ENCODE measurements at regions not wholly inside any gene's neighbourhood (a gene's known extent, or its start where the extent isn't known, plus 50 kb on each side); places are given as distances from the start of the nearest gene placed in this dataset.

DNA sequence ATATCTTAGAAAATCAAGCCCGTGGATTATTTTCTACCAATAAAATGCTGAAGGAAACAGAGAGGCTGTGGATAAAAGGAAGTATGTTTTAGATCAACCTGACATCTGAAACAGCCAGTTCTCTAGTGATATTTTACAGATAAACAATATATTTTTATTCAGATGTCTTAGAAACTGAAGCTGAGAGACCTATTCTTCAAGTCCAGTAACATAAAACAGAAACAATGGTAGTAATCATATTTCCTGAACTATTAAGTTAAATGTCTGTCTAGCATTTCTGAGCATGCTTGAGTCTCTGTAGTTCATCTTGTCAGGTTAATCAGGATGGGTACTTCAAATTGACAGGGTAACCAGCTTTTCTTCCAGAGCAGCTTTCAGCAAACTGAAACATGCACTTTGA, 449.6 kb upstream of the TOM1L1 start:
- Histone ChIP-seq H3K36me3 (ENCODE audit: control insufficient read depth in 1 of 2, insufficient read depth in 2 of 2, low read length in 2 of 2) (no peaks in the 10 kb centered on the region), H3K27me3 (ENCODE audit: insufficient read depth, low read length) (no peaks in the 10 kb centered on the region), H4K20me1 (ENCODE audit: insufficient read depth) (no peaks in the 10 kb centered on the region), H3K4me2 (ENCODE audit: low read length) (no peak overlapping the region), H2AFZ (ENCODE audit: low read depth, low read length, poor library complexity, severe bottlenecking) (no peak overlapping the region), H3K4me1 (ENCODE audit: control insufficient read depth in 1 of 2, insufficient read depth in 2 of 2, low read length in 2 of 2) (no peaks in the 10 kb centered on the region), H3K9me2 (ENCODE audit: insufficient read depth) (no peaks in the 10 kb centered on the region), H3K4me3 (replicated peaks in 1 of 2; ENCODE audit: low read depth in 1 of 2, low read length in 2 of 2) (no peak overlapping the region), H3K9me3 (ENCODE audit: control insufficient read depth in 1 of 2, insufficient read depth in 1 of 2, low read depth in 1 of 2, low read length in 2 of 2) (peaks cover 46 to 47% of the 10 kb centered on the region in 2 experiments; a peak in 3 of 4 replicates), H3K9ac (ENCODE audit: low read length) (no peak overlapping the region), H3K27ac (ENCODE audit: low read depth, low read length) (no peak overlapping the region), H3K79me2 (ENCODE audit: insufficient read depth, low read length) (no peaks in the 10 kb centered on the region)
- BruUV-seq (replicated peaks): no TSS peak
- ChIA-PET POLR2A (no interaction called here), RAD21 (ENCODE audit: low non-redundant PET in 1 of 2, low total read pairs in 2 of 2, uncharacterized antibody in 2 of 2, unreplicated experiment in 2 of 2) (no interaction called here), CTCF (no interaction called here)
- intact Hi-C loops (cut with micrococcal nuclease): no loop called here
- no peak for DNase-seq (ENCODE audit: low read depth, low spot score)
- no peak for ATAC-seq
- no peak for TF ChIP-seq TCF7L2 (IDR thresholded peaks at IDR 0.05; ENCODE audit: borderline replicate concordance, extremely low read depth, insufficient read depth, insufficient read length)
- no peak for TF ChIP-seq ELF1 (IDR thresholded peaks at IDR 0.05; ENCODE audit: borderline replicate concordance, low read depth)
- TF ChIP-seq SRF (IDR thresholded peaks at IDR 0.05; ENCODE audit: low read depth): no peak

- CTCF ChIA-PET: no interaction called here
Observed at GRCh38 chr17:54452666-54453348, 447.8 kb upstream of the TOM1L1 start.

More at GRCh38 chr17:54452666-54453348, 447.8 kb upstream of the TOM1L1 start:
- no peak overlapping the region for H3K4me2 ChIP-seq (ENCODE audit: low read length)
- H3K9me3 ChIP-seq (ENCODE audit: control insufficient read depth in 1 of 2, insufficient read depth in 1 of 2, low read depth in 1 of 2, low read length in 2 of 2): peaks cover 47 to 56% of the 10 kb centered on the region in 2 experiments; a peak in 3 of 4 replicates
- no TSS peak for BruUV-seq (replicated peaks)
- H3K27me3 ChIP-seq (ENCODE audit: insufficient read depth, low read length): no peaks in the 10 kb centered on the region
- H4K20me1 ChIP-seq (ENCODE audit: insufficient read depth): no peaks in the 10 kb centered on the region
- no peaks in the 10 kb centered on the region for H3K9me2 ChIP-seq (ENCODE audit: insufficient read depth)
- ChIA-PET POLR2A (no interaction called here), RAD21 (ENCODE audit: low non-redundant PET in 1 of 2, low total read pairs in 2 of 2, uncharacterized antibody in 2 of 2, unreplicated experiment in 2 of 2) (no interaction called here)
- DNase-seq (ENCODE audit: low read depth, low spot score) (no peak), ATAC-seq (no peak)
- no peaks in the 10 kb centered on the region for H3K79me2 ChIP-seq (ENCODE audit: insufficient read depth, low read length)
- H3K27ac ChIP-seq (ENCODE audit: low read depth, low read length): no peak overlapping the region
- H3K36me3 ChIP-seq (ENCODE audit: control insufficient read depth in 1 of 2, insufficient read depth in 2 of 2, low read length in 2 of 2): no peaks in the 10 kb centered on the region
- intact Hi-C loops (cut with micrococcal nuclease): no loop called here
- no peak overlapping the region for H3K4me3 ChIP-seq (replicated peaks in 1 of 2; ENCODE audit: low read depth in 1 of 2, low read length in 2 of 2)
- H3K4me1 ChIP-seq (ENCODE audit: control insufficient read depth in 1 of 2, insufficient read depth in 2 of 2, low read length in 2 of 2): no peaks in the 10 kb centered on the region
- no peak for TF ChIP-seq CEBPB (IDR thresholded peaks at IDR 0.05; ENCODE audit: low read depth)
- no peak for TF ChIP-seq REST (IDR thresholded peaks at IDR 0.05; ENCODE audit: low read depth)
- no peak for TF ChIP-seq TCF7L2 (IDR thresholded peaks at IDR 0.05; ENCODE audit: borderline replicate concordance, extremely low read depth, insufficient read depth, insufficient read length)
- no peak for TF ChIP-seq EZH2 (IDR thresholded peaks at IDR 0.05)
- TF ChIP-seq SP1 (IDR thresholded peaks at IDR 0.05; ENCODE audit: low read depth): no peak
- TF ChIP-seq, protein P1, sequence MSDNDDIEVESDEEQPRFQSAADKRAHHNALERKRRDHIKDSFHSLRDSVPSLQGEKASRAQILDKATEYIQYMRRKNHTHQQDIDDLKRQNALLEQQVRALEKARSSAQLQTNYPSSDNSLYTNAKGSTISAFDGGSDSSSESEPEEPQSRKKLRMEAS (IDR thresholded peaks at IDR 0.05): no peak
- TF ChIP-seq FOSL1 (IDR thresholded peaks at IDR 0.05; ENCODE audit: low read depth): no peak
- no peak for TF ChIP-seq SRF (IDR thresholded peaks at IDR 0.05; ENCODE audit: low read depth)
- TF ChIP-seq JUND (IDR thresholded peaks at IDR 0.05): no peak
- TF ChIP-seq SIN3A (IDR thresholded peaks at IDR 0.05; ENCODE audit: low read depth): no peak
- no peak for TF ChIP-seq CBX3 (IDR thresholded peaks at IDR 0.05; ENCODE audit: low read depth)
- no peak for TF ChIP-seq POLR2A (IDR thresholded peaks at IDR 0.05; ENCODE audit: borderline replicate concordance, extremely low read depth, insufficient read depth, insufficient read length)
- no peak overlapping the region for H2AFZ ChIP-seq (ENCODE audit: low read depth, low read length, poor library complexity, severe bottlenecking)
- H3K9ac ChIP-seq (ENCODE audit: low read length): no peak overlapping the region
